Neuron (in vitro differentiated cells): ENCODE measurements at regions not wholly inside any gene's neighbourhood (a gene's known extent, or its start where the extent isn't known, plus 50 kb on each side); places are given as distances from the start of the nearest gene placed in this dataset.

ENCODE experiments used
- H2AFZ ChIP-seq: one replicate; pipeline ENCODE4 v1.6.1; 2013; ENCODE audit warnings: low read depth, mild to moderate bottlenecking, inconsistent platforms, low read length, moderate library complexity
- H3K27me3 ChIP-seq: one replicate; pipeline ENCODE4 v1.6.1; 2013; ENCODE audit warnings: low read length; ENCODE audit not compliant: insufficient read depth
- H3K36me3 ChIP-seq: one replicate; pipeline ENCODE4 v1.6.1; 2013; ENCODE audit warnings: low read length; ENCODE audit not compliant: insufficient read depth
- H3K4me1 ChIP-seq: one replicate; pipeline ENCODE4 v1.6.1; 2013; ENCODE audit warnings: low read length; ENCODE audit not compliant: insufficient read depth
- H3K4me3 ChIP-seq: 2 replicates; pipeline ENCODE4 v1.5.1; 2013; ENCODE audit warnings: mild to moderate bottlenecking, low read length, moderate library complexity
- H3K9me3 ChIP-seq: one replicate; pipeline ENCODE4 v1.6.1; 2013; ENCODE audit warnings: low read length

- Histone ChIP-seq H3K36me3 (no peaks in the 10 kb centered on the region), H3K4me1 (no peaks in the 10 kb centered on the region), H3K4me3 (no peak overlapping the region), H3K27me3 (no peaks in the 10 kb centered on the region), H3K9me3 (no peaks in the 10 kb centered on the region), H2AFZ (no peak overlapping the region)
Observed at GRCh38 chr3:86740751-86741150, 250.2 kb downstream of the VGLL3 start.

DNA sequence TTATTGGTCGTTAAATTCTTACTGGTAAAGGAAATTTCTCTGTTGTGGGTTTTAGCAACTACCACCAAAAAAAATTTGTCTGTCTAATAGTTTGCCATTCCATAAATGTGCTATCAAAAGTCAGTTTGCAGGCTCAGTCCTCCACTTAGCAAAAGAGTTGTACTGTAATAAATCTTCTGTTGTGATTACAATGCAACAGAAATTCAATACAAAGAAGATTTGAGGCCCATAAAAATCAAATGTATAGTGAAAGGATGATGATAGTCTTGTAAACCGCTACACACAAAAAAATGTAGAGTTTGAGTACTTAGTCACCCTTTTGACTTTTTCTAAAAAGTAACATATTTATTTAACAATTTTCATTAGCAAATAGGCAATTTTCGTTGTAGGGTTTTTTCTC, 251.7 kb downstream of the VGLL3 start:
- H3K4me1 ChIP-seq = no peaks in the 10 kb centered on the region
- H3K27me3 ChIP-seq = no peaks in the 10 kb centered on the region
- no peaks in the 10 kb centered on the region for H3K36me3 ChIP-seq
- H3K4me3 ChIP-seq = no peak overlapping the region
- no peaks in the 10 kb centered on the region for H3K9me3 ChIP-seq
- H2AFZ ChIP-seq = no peak overlapping the region

DNA sequence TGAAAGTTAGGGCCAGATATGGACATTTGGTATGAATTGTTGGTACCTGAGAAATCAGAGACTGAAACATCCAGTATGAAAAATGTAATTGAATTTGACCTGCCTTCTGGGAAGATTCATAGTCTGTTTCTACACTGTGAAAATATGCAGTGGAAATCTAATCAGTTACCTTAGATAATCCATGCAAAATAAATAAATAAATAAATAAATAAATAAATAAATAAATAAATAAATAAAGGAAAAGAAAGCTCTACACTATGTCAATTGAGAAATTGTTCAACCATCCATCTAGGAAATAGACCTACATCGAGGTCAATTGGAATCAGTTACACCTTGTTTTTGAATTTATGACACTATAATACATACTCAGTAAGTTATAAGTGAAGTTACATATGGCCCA, 252.3 kb downstream of the VGLL3 start:
- H3K9me3 ChIP-seq = no peaks in the 10 kb centered on the region
- no peak overlapping the region for H2AFZ ChIP-seq
- no peaks in the 10 kb centered on the region for H3K27me3 ChIP-seq
- H3K36me3 ChIP-seq = no peaks in the 10 kb centered on the region
- H3K4me3 ChIP-seq = no peak overlapping the region
- H3K4me1 ChIP-seq = no peaks in the 10 kb centered on the region

DNA sequence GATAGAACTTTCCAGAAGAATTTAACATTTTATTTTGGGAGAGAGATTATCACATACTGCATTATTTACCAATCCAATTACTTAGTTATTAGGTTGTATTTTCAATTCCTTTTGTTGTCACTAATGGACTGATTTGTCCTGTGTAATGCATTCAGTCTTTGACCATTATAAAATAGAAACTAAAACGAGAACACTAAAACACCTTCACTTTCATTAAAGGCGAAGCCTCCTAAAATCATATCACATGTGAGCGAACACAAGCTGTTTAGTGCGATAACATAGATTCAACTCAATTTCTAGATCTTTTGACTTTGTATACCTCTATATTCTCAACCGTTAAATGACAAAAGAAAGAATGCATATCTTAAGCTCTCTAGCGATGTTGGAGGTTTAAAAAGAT, 253.4 kb downstream of the VGLL3 start:
- Histone ChIP-seq H3K9me3 (no peaks in the 10 kb centered on the region), H3K27me3 (no peaks in the 10 kb centered on the region), H3K4me1 (no peaks in the 10 kb centered on the region), H2AFZ (no peak overlapping the region), H3K36me3 (no peaks in the 10 kb centered on the region), H3K4me3 (no peak overlapping the region)

- Histone ChIP-seq H3K9me3 (no peaks in the 10 kb centered on the region), H2AFZ (no peak overlapping the region), H3K4me1 (no peaks in the 10 kb centered on the region), H3K27me3 (no peaks in the 10 kb centered on the region), H3K36me3 (no peaks in the 10 kb centered on the region), H3K4me3 (no peak overlapping the region)
Observed at GRCh38 chr3:86733257-86733656, 257.7 kb downstream of the VGLL3 start.

DNA sequence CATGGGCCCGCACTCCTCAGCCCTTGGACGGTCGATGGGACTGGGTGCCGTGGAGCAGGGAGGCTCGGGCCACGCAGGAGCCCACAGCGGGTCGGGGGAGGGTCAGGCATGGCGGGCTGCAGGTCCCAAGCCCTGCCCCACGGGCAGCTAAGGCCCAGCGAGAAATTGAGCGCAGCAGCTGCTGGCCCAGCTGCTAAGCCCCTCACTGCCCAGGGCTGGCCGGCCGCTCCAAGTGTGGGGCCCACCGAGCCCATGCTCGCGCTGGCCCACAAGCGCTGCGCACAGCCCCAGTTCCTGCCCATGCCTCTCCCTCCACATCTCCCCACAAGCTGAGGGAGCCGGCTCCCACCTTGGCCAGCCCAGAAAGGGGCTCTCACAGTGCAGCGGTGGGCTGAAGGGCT, 259.4 kb downstream of the VGLL3 start:
- Histone ChIP-seq H2AFZ (no peak overlapping the region), H3K36me3 (no peaks in the 10 kb centered on the region), H3K27me3 (no peaks in the 10 kb centered on the region), H3K4me1 (no peaks in the 10 kb centered on the region), H3K9me3 (no peaks in the 10 kb centered on the region), H3K4me3 (no peak overlapping the region)

DNA sequence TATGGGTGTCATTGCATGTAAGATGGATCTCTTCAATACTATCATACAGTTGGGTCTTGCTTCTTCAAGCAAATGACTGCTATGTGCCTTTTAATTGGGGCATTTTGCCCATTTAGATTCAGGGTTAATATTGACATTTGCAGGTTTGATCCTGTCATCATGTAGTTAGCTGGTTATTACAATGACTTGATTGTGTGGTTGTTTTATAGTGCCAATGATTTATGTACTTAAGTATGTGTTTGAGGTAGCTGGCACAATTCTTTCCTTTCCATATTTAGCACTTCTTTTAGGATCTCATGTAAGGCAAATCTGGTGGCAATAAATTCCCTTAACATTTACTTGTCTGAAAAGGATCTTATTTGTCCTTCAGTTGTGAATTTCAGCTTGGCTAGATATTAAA, 267.5 kb downstream of the VGLL3 start:
- Histone ChIP-seq H2AFZ (no peak overlapping the region), H3K36me3 (no peaks in the 10 kb centered on the region), H3K27me3 (no peaks in the 10 kb centered on the region), H3K4me1 (no peaks in the 10 kb centered on the region), H3K4me3 (no peak overlapping the region), H3K9me3 (no peaks in the 10 kb centered on the region)

- Histone ChIP-seq H3K27me3 (no peaks in the 10 kb centered on the region), H3K4me1 (no peaks in the 10 kb centered on the region), H3K4me3 (no peak overlapping the region), H2AFZ (no peak overlapping the region), H3K36me3 (no peaks in the 10 kb centered on the region), H3K9me3 (no peaks in the 10 kb centered on the region)
Observed at GRCh38 chr3:86711634-86712033, 279.3 kb downstream of the VGLL3 start.

DNA sequence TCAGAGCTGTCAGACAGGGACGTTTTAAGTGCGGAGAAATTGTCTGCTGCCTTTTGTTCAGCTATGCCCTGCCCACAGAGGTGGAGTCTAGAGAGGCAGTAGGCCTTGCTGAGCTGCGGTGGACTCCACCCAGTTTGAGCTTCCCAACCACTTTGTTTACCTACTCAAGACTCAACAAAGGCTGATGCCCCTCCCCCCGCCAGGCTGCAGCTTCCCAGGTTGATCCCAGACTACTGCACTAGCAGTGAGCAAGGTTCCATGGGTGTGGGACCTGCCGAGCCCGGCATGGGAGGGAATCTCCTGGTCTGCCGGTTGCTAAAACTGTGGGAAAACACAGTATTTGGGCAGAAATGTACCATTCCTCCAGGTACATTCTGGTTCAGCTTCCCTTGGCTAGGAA, 282.1 kb downstream of the VGLL3 start:
- Histone ChIP-seq H3K27me3 (no peaks in the 10 kb centered on the region), H3K4me1 (no peaks in the 10 kb centered on the region), H3K36me3 (no peaks in the 10 kb centered on the region), H3K9me3 (no peaks in the 10 kb centered on the region), H3K4me3 (no peak overlapping the region), H2AFZ (no peak overlapping the region)

DNA sequence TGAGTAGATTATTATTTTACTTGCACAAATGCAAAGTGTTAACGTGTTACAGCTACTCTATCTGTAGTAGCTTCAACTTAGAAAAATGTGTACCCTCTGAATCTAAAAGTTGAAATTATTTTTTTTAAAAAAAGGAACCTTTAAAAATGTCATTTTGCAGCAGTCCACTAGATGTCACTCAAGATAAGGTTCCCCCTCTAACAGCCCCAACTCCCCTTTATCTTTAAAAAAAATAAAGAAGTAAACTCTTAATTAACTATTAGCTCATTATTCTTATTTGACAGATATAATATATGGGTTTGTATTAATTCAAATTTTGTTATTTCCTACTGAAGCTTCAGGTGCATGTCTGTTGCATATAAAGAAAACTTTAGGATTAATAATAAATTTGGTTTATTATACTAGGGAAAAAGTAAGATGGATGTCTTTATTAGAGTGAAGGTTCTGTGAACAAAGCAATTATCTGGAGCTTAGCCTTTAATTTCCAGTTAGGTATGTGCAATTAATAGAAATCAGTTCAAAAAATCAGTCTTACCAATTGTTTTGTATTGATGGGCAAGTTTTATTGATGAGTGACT, 288.5 kb downstream of the VGLL3 start:
- H3K9me3 ChIP-seq = no peaks in the 10 kb centered on the region

GRCh38 chr3:86695752-86696151, 295.2 kb downstream of the VGLL3 start:
- Histone ChIP-seq H3K36me3 (no peaks in the 10 kb centered on the region), H3K4me1 (no peaks in the 10 kb centered on the region), H3K9me3 (no peaks in the 10 kb centered on the region), H3K4me3 (no peak overlapping the region), H2AFZ (no peak overlapping the region), H3K27me3 (no peaks in the 10 kb centered on the region)

More for the DNA sequence above, 288.5 kb downstream of the VGLL3 start:
- H3K36me3 ChIP-seq = no peaks in the 10 kb centered on the region
- H3K4me3 ChIP-seq = no peak overlapping the region
- H3K4me1 ChIP-seq = no peaks in the 10 kb centered on the region
- no peaks in the 10 kb centered on the region for H3K27me3 ChIP-seq
- no peak overlapping the region for H2AFZ ChIP-seq

- H2AFZ ChIP-seq = no peak overlapping the region
- H3K4me3 ChIP-seq = no peak overlapping the region
- no peaks in the 10 kb centered on the region for H3K4me1 ChIP-seq
- no peaks in the 10 kb centered on the region for H3K36me3 ChIP-seq
- H3K27me3 ChIP-seq = no peaks in the 10 kb centered on the region
- H3K9me3 ChIP-seq = no peaks in the 10 kb centered on the region
Observed at GRCh38 chr3:86673991-86674390, 317.0 kb downstream of the VGLL3 start.

GRCh38 chr3:86661817-86662216, 329.1 kb downstream of the VGLL3 start:
- H2AFZ ChIP-seq = no peak overlapping the region
- H3K4me1 ChIP-seq = no peaks in the 10 kb centered on the region
- H3K9me3 ChIP-seq = no peaks in the 10 kb centered on the region
- no peak overlapping the region for H3K4me3 ChIP-seq
- no peaks in the 10 kb centered on the region for H3K36me3 ChIP-seq
- no peaks in the 10 kb centered on the region for H3K27me3 ChIP-seq

DNA sequence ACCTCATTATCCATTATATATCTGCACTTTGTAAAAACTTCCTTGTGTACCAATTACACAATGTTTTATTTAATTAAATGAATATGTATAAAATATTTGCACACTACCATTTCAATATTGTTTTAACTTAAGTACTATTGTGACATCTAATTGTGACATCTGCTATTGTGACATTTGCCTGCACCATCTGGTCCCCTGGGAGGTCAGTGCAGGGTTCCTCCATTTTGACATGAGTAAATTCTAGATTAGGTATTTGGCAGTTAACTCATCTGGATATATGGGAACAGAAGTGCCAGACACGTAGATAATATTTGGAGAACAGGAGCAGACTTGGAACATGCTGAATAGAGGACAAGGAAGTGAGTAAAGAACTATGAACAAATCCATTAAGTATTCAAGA, 332.1 kb downstream of the VGLL3 start:
- Histone ChIP-seq H3K36me3 (no peaks in the 10 kb centered on the region), H3K4me3 (no peak overlapping the region), H3K27me3 (no peaks in the 10 kb centered on the region), H3K9me3 (no peaks in the 10 kb centered on the region), H2AFZ (no peak overlapping the region), H3K4me1 (no peaks in the 10 kb centered on the region)
